Fibroblast of lung (primary cell): ENCODE measurements at regions not wholly inside any gene's neighbourhood (a gene's known extent, or its start where the extent isn't known, plus 50 kb on each side); places are given as distances from the start of the nearest gene placed in this dataset.

Experiments used
- DNase-seq, 2 donors: peaks; one replicate each; pipeline versions ENCODE4 v3.0.0 to v3.0.0-alpha.2; 2010; ENCODE audit warnings: low read depth in 2 of 2
- H2AFZ ChIP-seq: 2 replicates; pipeline ENCODE4 v1.5.1; 2012; ENCODE audit warnings: low read length, control low read depth, inconsistent platforms
- H3K27ac ChIP-seq: 2 replicates; pipeline ENCODE4 v1.5.1; 2011; ENCODE audit warnings: low read length, control low read depth; ENCODE audit not compliant: insufficient read depth
- H3K27me3 ChIP-seq: 2 replicates; pipeline ENCODE4 v1.5.1; 2011; ENCODE audit warnings: mild to moderate bottlenecking, low read length; ENCODE audit not compliant: control insufficient read depth, insufficient read depth
- H3K36me3 ChIP-seq: 2 replicates; pipeline ENCODE4 v1.5.1; 2011; ENCODE audit warnings: low read length; ENCODE audit not compliant: control insufficient read depth, insufficient read depth
- H3K4me1 ChIP-seq: 2 replicates; pipeline ENCODE4 v1.5.1; 2011; ENCODE audit warnings: low read length; ENCODE audit not compliant: control insufficient read depth, insufficient read depth; ENCODE audit errors: extremely low read depth
- H3K4me2 ChIP-seq: 2 replicates; pipeline ENCODE4 v1.5.1; 2011; ENCODE audit warnings: low read length, control low read depth; ENCODE audit not compliant: insufficient read depth; ENCODE audit errors: extremely low read depth
- H3K4me3 ChIP-seq, 4 experiments: fragments of 200-600 bp in 1 of 4; sonication (generic) in 1 of 4; replicated peaks in 1 of 4; 2 replicates each; pipeline ENCODE4 v1.5.1; 2011 to 2016; ENCODE audit warnings: low read length in 4 of 4, low read depth in 3 of 4, mild to moderate bottlenecking in 3 of 4, control low read depth in 2 of 4, inconsistent platforms in 1 of 4, mixed read lengths in 1 of 4; ENCODE audit not compliant: insufficient read depth in 1 of 4; ENCODE audit errors: control extremely low read depth in 1 of 4
- H3K79me2 ChIP-seq: 2 replicates; pipeline ENCODE4 v1.5.1; 2012; ENCODE audit warnings: mild to moderate bottlenecking, low read length, inconsistent platforms; ENCODE audit not compliant: control insufficient read depth, insufficient read depth
- H3K9ac ChIP-seq: 2 replicates; pipeline ENCODE4 v1.5.1; 2011; ENCODE audit warnings: mild to moderate bottlenecking, low read length, control low read depth; ENCODE audit not compliant: insufficient read depth
- H3K9me3 ChIP-seq: 2 replicates; pipeline ENCODE4 v1.5.1; 2012; ENCODE audit warnings: low read depth, low read length; ENCODE audit not compliant: control insufficient read depth, insufficient read depth
- H4K20me1 ChIP-seq: 2 replicates; pipeline ENCODE4 v1.5.1; 2011; ENCODE audit warnings: low read length; ENCODE audit not compliant: control insufficient read depth, insufficient read depth; ENCODE audit errors: extremely low read depth
- EZH2 ChIP-seq: IDR thresholded peaks from 2 replicates; pipeline ENCODE4 v1.5.1; 2012; ENCODE audit warnings: low read length, control low read depth, mild to moderate bottlenecking; ENCODE audit errors: missing control alignments
- TF ChIP-seq, protein P1 (sequence below), 2 donors: IDR thresholded peaks in 1 of 2; conservative IDR thresholded peaks in 1 of 2; 1 replicate in 1 of 2; 2 replicates in 1 of 2; pipeline ENCODE4 v1.5.1; 2011 to 2012; ENCODE audit warnings: low read length in 2 of 2, control low read depth in 1 of 2, inconsistent platforms in 1 of 2, low read depth in 1 of 2, mild to moderate bottlenecking in 1 of 2

DNA sequence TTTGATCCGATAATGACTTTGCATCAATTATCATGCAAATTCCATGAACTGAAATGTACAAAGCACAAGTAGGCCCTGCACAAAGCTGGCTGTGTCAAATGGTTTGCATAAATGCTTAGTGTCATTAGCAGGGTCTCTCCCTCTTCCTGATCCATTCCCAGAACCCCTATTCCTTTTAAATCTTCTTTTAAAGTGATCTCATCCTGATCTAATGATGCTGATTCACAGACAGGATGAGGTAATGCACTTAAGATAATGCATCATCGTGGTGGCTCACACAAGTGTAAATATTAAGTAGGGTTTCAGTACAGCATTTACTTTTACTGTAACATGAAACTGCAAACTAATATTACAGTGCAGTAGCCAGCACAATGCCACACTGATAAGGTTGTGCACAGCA, 304.8 kb upstream of the SOX11 start:
- TF ChIP-seq, protein P1, sequence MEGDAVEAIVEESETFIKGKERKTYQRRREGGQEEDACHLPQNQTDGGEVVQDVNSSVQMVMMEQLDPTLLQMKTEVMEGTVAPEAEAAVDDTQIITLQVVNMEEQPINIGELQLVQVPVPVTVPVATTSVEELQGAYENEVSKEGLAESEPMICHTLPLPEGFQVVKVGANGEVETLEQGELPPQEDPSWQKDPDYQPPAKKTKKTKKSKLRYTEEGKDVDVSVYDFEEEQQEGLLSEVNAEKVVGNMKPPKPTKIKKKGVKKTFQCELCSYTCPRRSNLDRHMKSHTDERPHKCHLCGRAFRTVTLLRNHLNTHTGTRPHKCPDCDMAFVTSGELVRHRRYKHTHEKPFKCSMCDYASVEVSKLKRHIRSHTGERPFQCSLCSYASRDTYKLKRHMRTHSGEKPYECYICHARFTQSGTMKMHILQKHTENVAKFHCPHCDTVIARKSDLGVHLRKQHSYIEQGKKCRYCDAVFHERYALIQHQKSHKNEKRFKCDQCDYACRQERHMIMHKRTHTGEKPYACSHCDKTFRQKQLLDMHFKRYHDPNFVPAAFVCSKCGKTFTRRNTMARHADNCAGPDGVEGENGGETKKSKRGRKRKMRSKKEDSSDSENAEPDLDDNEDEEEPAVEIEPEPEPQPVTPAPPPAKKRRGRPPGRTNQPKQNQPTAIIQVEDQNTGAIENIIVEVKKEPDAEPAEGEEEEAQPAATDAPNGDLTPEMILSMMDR (conservative IDR thresholded peaks at IDR 0.05 in 1 of 2, IDR thresholded peaks at IDR 0.05 in 1 of 2; ENCODE audit: low read depth in 1 of 2, low read length in 2 of 2), result no peak
- no peak for TF ChIP-seq EZH2
- H3K4me3 ChIP-seq, result no peak overlapping the region
- H3K4me1 ChIP-seq, result no peaks in the 10 kb centered on the region
- no peaks in the 10 kb centered on the region for H3K36me3 ChIP-seq
- H3K4me2 ChIP-seq, result no peak overlapping the region
- no peak overlapping the region for H2AFZ ChIP-seq
- DNase-seq, result peak; percentile 68 to 73
- no peaks in the 10 kb centered on the region for H4K20me1 ChIP-seq
- no peak overlapping the region for H3K27ac ChIP-seq
- H3K9ac ChIP-seq, result no peak overlapping the region
- no peaks in the 10 kb centered on the region for H3K79me2 ChIP-seq
- H3K9me3 ChIP-seq, result no peaks in the 10 kb centered on the region
- no peaks in the 10 kb centered on the region for H3K27me3 ChIP-seq

- Histone ChIP-seq H3K27ac (no peak overlapping the region), H4K20me1 (no peaks in the 10 kb centered on the region), H3K4me1 (no peaks in the 10 kb centered on the region), H3K9ac (no peak overlapping the region), H2AFZ (no peak overlapping the region), H3K9me3 (no peaks in the 10 kb centered on the region), H3K4me3 (no peak overlapping the region), H3K27me3 (no peaks in the 10 kb centered on the region), H3K79me2 (no peaks in the 10 kb centered on the region), H3K4me2 (no peak overlapping the region), H3K36me3 (no peaks in the 10 kb centered on the region)
- no peak for DNase-seq
- no peak for TF ChIP-seq EZH2
- TF ChIP-seq, protein P1 (conservative IDR thresholded peaks at IDR 0.05 in 1 of 2, IDR thresholded peaks at IDR 0.05 in 1 of 2; ENCODE audit: low read depth in 1 of 2, low read length in 2 of 2), result no peak
Measured at GRCh38 chr2:5389740-5390139, 302.4 kb upstream of the SOX11 start.

GRCh38 chr2:5391362-5391761, 300.8 kb upstream of the SOX11 start:
- H3K27me3 ChIP-seq, result no peaks in the 10 kb centered on the region
- H3K27ac ChIP-seq, result no peak overlapping the region
- H3K9me3 ChIP-seq, result no peaks in the 10 kb centered on the region
- H3K4me1 ChIP-seq, result no peaks in the 10 kb centered on the region
- no peaks in the 10 kb centered on the region for H4K20me1 ChIP-seq
- H2AFZ ChIP-seq, result no peak overlapping the region
- no peak overlapping the region for H3K4me2 ChIP-seq
- H3K36me3 ChIP-seq, result no peaks in the 10 kb centered on the region
- TF ChIP-seq, protein P1 (conservative IDR thresholded peaks at IDR 0.05 in 1 of 2, IDR thresholded peaks at IDR 0.05 in 1 of 2; ENCODE audit: low read depth in 1 of 2, low read length in 2 of 2), result no peak
- TF ChIP-seq EZH2, result no peak
- no peak overlapping the region for H3K4me3 ChIP-seq
- no peak overlapping the region for H3K9ac ChIP-seq
- H3K79me2 ChIP-seq, result no peaks in the 10 kb centered on the region
- DNase-seq, result peak in 1 of 2 donors; percentile 65
